Activated naive CD8-positive, alpha-beta T cell treated with anti-CD3 and anti-CD28 coated beads, Interleukin-2, amount 50 U/mL, for 24 hours (primary cell): ENCODE measurements at regions not wholly inside any gene's neighbourhood (a gene's known extent, or its start where the extent isn't known, plus 50 kb on each side); places are given as distances from the start of the nearest gene placed in this dataset.
A peak's percentile ranks its signal among the peaks of the same experiment; 100 is the strongest.

Experiments used
- ATAC-seq: fragments of 150-1000 bp; cut with Tn5 transposase; one replicate; pipeline ENCODE4 v1.10.0; 2021
- DNase-seq: peaks from one replicate; pipeline ENCODE4 v3.0.0; 2021
- H3K27ac Mint-ChIP-seq: one replicate; pipeline ENCODE4 v1.8.0; 2021; ENCODE audit warnings: mild to moderate bottlenecking, mixed read lengths
- H3K27me3 Mint-ChIP-seq: one replicate; pipeline ENCODE4 v1.8.0; 2021; ENCODE audit warnings: mixed read lengths
- H3K36me3 Mint-ChIP-seq: one replicate; pipeline ENCODE4 v1.8.0; 2021; ENCODE audit warnings: low read depth, mixed read lengths
- H3K4me1 Mint-ChIP-seq: one replicate; pipeline ENCODE4 v1.8.0; 2021; ENCODE audit warnings: mixed read lengths
- H3K4me3 Mint-ChIP-seq: one replicate; pipeline ENCODE4 v1.8.0; 2021; ENCODE audit warnings: mild to moderate bottlenecking, moderate library complexity, mixed read lengths
- H3K9me3 Mint-ChIP-seq: one replicate; pipeline ENCODE4 v1.8.0; 2021; ENCODE audit warnings: mixed read lengths

- ATAC-seq: no peak
- Mint-ChIP-seq H3K27me3 (no peaks in the 10 kb centered on the region), H3K4me1 (no peaks in the 10 kb centered on the region), H3K9me3 (peaks cover 23% of the 10 kb centered on the region), H3K27ac (no peak overlapping the region), H3K4me3 (no peak overlapping the region), H3K36me3 (no peaks in the 10 kb centered on the region)
- DNase-seq: no peak
These were observed 50.6 kb upstream of the L3MBTL4 start for GRCh38 chr18:6465281-6465680.

GRCh38 chr18:6476190-6476589, 61.5 kb upstream of the L3MBTL4 start:
- Mint-ChIP-seq H3K27ac (no peak overlapping the region), H3K4me3 (no peak overlapping the region), H3K27me3 (peaks cover 2% of the 10 kb centered on the region), H3K36me3 (no peaks in the 10 kb centered on the region), H3K9me3 (peaks cover 13% of the 10 kb centered on the region), H3K4me1 (no peaks in the 10 kb centered on the region)
- DNase-seq: no peak
- ATAC-seq: no peak

- peaks cover 6% of the 10 kb centered on the region for H3K9me3 Mint-ChIP-seq
- peaks cover 2% of the 10 kb centered on the region for H3K27me3 Mint-ChIP-seq
- DNase-seq (no peak), ATAC-seq (no peak)
- no peaks in the 10 kb centered on the region for H3K36me3 Mint-ChIP-seq
- no peak overlapping the region for H3K4me3 Mint-ChIP-seq
- no peak overlapping the region for H3K27ac Mint-ChIP-seq
- no peaks in the 10 kb centered on the region for H3K4me1 Mint-ChIP-seq
These were observed 62.2 kb upstream of the L3MBTL4 start for GRCh38 chr18:6476880-6477279.

- DNase-seq (no peak), ATAC-seq (no peak)
- no peaks in the 10 kb centered on the region for H3K4me1 Mint-ChIP-seq
- peaks cover 2% of the 10 kb centered on the region for H3K27me3 Mint-ChIP-seq
- H3K4me3 Mint-ChIP-seq: no peak overlapping the region
- H3K9me3 Mint-ChIP-seq: peaks cover 5% of the 10 kb centered on the region
- no peaks in the 10 kb centered on the region for H3K36me3 Mint-ChIP-seq
- no peak overlapping the region for H3K27ac Mint-ChIP-seq
These were observed 63.4 kb upstream of the L3MBTL4 start for GRCh38 chr18:6478121-6478520.

- Mint-ChIP-seq H3K27ac (no peak overlapping the region), H3K4me3 (no peak overlapping the region), H3K9me3 (no peaks in the 10 kb centered on the region), H3K4me1 (no peaks in the 10 kb centered on the region), H3K36me3 (no peaks in the 10 kb centered on the region), H3K27me3 (peaks cover 2% of the 10 kb centered on the region)
- no peak for ATAC-seq
- no peak for DNase-seq
These were observed 65.0 kb upstream of the L3MBTL4 start for GRCh38 chr18:6479699-6480098.

GRCh38 chr18:6482198-6482977, 67.7 kb upstream of the L3MBTL4 start:
- Mint-ChIP-seq H3K4me3 (no peak overlapping the region), H3K36me3 (no peaks in the 10 kb centered on the region), H3K4me1 (no peaks in the 10 kb centered on the region), H3K27ac (no peak overlapping the region), H3K9me3 (no peaks in the 10 kb centered on the region), H3K27me3 (peaks cover 3% of the 10 kb centered on the region)
- ATAC-seq (no peak), DNase-seq (peak; percentile 10)

GRCh38 chr18:6484659-6485058, 69.9 kb upstream of the L3MBTL4 start:
- no peaks in the 10 kb centered on the region for H3K36me3 Mint-ChIP-seq
- ATAC-seq (no peak), DNase-seq (no peak)
- H3K4me1 Mint-ChIP-seq: no peaks in the 10 kb centered on the region
- no peak overlapping the region for H3K4me3 Mint-ChIP-seq
- no peaks in the 10 kb centered on the region for H3K9me3 Mint-ChIP-seq
- H3K27ac Mint-ChIP-seq: no peak overlapping the region
- H3K27me3 Mint-ChIP-seq: peaks cover 3% of the 10 kb centered on the region

- H3K36me3 Mint-ChIP-seq: no peaks in the 10 kb centered on the region
- no peaks in the 10 kb centered on the region for H3K9me3 Mint-ChIP-seq
- no peaks in the 10 kb centered on the region for H3K4me1 Mint-ChIP-seq
- H3K4me3 Mint-ChIP-seq: no peak overlapping the region
- DNase-seq: no peak
- peaks cover 3% of the 10 kb centered on the region for H3K27me3 Mint-ChIP-seq
- no peak overlapping the region for H3K27ac Mint-ChIP-seq
- ATAC-seq: no peak
These were observed 71.6 kb upstream of the L3MBTL4 start for GRCh38 chr18:6486313-6486712.

GRCh38 chr18:6486764-6487426, 72.2 kb upstream of the L3MBTL4 start:
- ATAC-seq (no peak), DNase-seq (no peak)
- Mint-ChIP-seq H3K27me3 (peaks cover 3% of the 10 kb centered on the region), H3K4me3 (no peak overlapping the region), H3K27ac (no peak overlapping the region), H3K9me3 (no peaks in the 10 kb centered on the region), H3K36me3 (no peaks in the 10 kb centered on the region), H3K4me1 (no peaks in the 10 kb centered on the region)

GRCh38 chr18:6487968-6488367, 73.3 kb upstream of the L3MBTL4 start:
- no peak overlapping the region for H3K4me3 Mint-ChIP-seq
- no peak overlapping the region for H3K27ac Mint-ChIP-seq
- no peaks in the 10 kb centered on the region for H3K4me1 Mint-ChIP-seq
- H3K27me3 Mint-ChIP-seq: peaks cover 3% of the 10 kb centered on the region
- ATAC-seq: no peak
- no peaks in the 10 kb centered on the region for H3K9me3 Mint-ChIP-seq
- no peak for DNase-seq
- H3K36me3 Mint-ChIP-seq: no peaks in the 10 kb centered on the region

- ATAC-seq: no peak
- Mint-ChIP-seq H3K4me1 (no peaks in the 10 kb centered on the region), H3K36me3 (no peaks in the 10 kb centered on the region), H3K9me3 (no peaks in the 10 kb centered on the region), H3K4me3 (no peak overlapping the region), H3K27me3 (peaks cover 3% of the 10 kb centered on the region), H3K27ac (no peak overlapping the region)
- no peak for DNase-seq
These were observed 74.2 kb upstream of the L3MBTL4 start for GRCh38 chr18:6488956-6489355.

- peaks cover 3% of the 10 kb centered on the region for H3K27me3 Mint-ChIP-seq
- H3K9me3 Mint-ChIP-seq: no peaks in the 10 kb centered on the region
These were observed 75.3 kb upstream of the L3MBTL4 start for GRCh38 chr18:6489977-6490376.

GRCh38 chr18:6493194-6493593, 78.5 kb upstream of the L3MBTL4 start:
- ATAC-seq (no peak), DNase-seq (no peak)
- Mint-ChIP-seq H3K36me3 (no peaks in the 10 kb centered on the region), H3K27me3 (no peaks in the 10 kb centered on the region), H3K4me3 (no peak overlapping the region), H3K9me3 (no peaks in the 10 kb centered on the region), H3K27ac (no peak overlapping the region), H3K4me1 (no peaks in the 10 kb centered on the region)

More at GRCh38 chr18:6489977-6490376, 75.3 kb upstream of the L3MBTL4 start:
- no peaks in the 10 kb centered on the region for H3K36me3 Mint-ChIP-seq
- no peak for ATAC-seq
- H3K4me3 Mint-ChIP-seq: no peak overlapping the region
- no peaks in the 10 kb centered on the region for H3K4me1 Mint-ChIP-seq
- H3K27ac Mint-ChIP-seq: no peak overlapping the region
- no peak for DNase-seq

GRCh38 chr18:6495536-6495935, 80.8 kb upstream of the L3MBTL4 start:
- DNase-seq: no peak
- H3K9me3 Mint-ChIP-seq: no peaks in the 10 kb centered on the region
- H3K27me3 Mint-ChIP-seq: no peaks in the 10 kb centered on the region
- H3K4me3 Mint-ChIP-seq: no peak overlapping the region
- ATAC-seq: no peak
- no peak overlapping the region for H3K27ac Mint-ChIP-seq
- no peaks in the 10 kb centered on the region for H3K36me3 Mint-ChIP-seq
- no peaks in the 10 kb centered on the region for H3K4me1 Mint-ChIP-seq

GRCh38 chr18:6497543-6497942, 82.8 kb upstream of the L3MBTL4 start:
- H3K4me3 Mint-ChIP-seq: no peak overlapping the region

More at GRCh38 chr18:6497543-6497942, 82.8 kb upstream of the L3MBTL4 start:
- no peaks in the 10 kb centered on the region for H3K9me3 Mint-ChIP-seq
- no peak for ATAC-seq
- H3K36me3 Mint-ChIP-seq: no peaks in the 10 kb centered on the region
- no peak overlapping the region for H3K27ac Mint-ChIP-seq
- H3K4me1 Mint-ChIP-seq: no peaks in the 10 kb centered on the region
- no peaks in the 10 kb centered on the region for H3K27me3 Mint-ChIP-seq
- DNase-seq: no peak
